ENCODE measurements at regions not wholly inside any gene's neighbourhood (a gene's known extent, or its start where the extent isn't known, plus 50 kb on each side); places are given as distances from the start of the nearest gene placed in this dataset.
A peak's percentile ranks its signal among the peaks of the same experiment; 100 is the strongest.

DNA sequence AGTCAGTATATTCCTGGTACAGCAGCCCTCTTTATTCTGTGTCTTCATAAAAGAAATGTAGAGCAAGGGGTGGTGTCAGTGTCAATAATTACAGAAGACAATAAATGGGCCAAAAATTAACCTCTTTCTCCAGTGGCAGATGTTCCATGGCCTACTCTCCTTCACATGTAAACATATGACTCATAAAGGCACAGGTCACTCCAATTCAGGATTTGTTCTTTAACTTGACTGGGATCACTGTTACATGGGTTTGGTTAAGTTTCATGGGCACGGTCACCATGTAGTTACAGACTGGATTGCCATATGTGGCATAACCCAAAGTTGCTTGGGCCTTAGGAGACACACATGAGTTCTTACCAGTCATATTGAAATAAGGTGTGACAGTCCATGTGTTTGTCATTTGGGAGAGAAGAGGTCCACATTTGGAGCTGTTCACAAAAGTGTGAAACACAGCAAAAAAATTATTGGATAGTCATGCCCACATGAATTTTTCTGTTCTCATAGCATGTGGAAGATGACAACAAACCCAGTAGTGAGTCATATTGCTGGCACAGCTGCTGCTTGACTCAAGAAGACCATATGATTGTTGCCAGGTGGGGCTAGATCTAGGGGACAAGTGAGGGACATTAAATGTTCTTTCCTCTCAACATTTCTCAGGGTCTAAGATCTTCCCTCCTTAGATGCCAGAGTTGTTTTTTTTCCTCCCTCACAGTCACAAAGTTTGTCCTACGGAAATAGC lies 68.1 kb upstream of the HTR2A start:
- no peak overlapping the region for H3K27ac ChIP-seq
- TF ChIP-seq CTCF (conservative IDR thresholded peaks at IDR 0.05) (no peak), ZFX (IDR thresholded peaks at IDR 0.05) (no peak)

DNA sequence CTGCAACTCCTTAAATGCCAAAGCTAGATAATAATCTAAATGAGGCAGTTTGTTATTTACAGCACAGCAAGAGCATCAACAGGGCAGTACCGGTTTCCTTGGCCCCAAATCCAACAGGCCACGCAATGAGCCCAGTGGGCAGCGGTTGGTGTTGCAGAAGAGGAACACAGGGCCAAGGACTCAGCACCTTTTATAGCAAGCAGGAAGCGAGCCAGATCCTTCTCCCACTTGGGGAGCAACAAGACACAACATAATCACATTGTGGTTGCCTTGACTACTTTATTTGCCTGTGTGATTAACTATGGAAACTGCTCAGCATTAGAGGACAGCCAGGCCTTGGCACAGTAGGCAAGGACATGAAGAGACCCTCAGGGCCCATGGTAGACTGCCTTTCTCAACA lies 67.1 kb upstream of the HTR2A start:
- H3K27ac ChIP-seq = no peak overlapping the region
- no peak for TF ChIP-seq CTCF (conservative IDR thresholded peaks at IDR 0.05)

GRCh38 chr13:46962281-46962941 lies 65.6 kb upstream of the HTR2A start:
- H3K27ac ChIP-seq = no peak overlapping the region
- TF ChIP-seq CTCF (conservative IDR thresholded peaks at IDR 0.05) = peak; percentile 45
- no peak for TF ChIP-seq ZFX (IDR thresholded peaks at IDR 0.05)

- no peak overlapping the region for H3K27ac ChIP-seq
- TF ChIP-seq ZFX (IDR thresholded peaks at IDR 0.05) (no peak), CTCF (conservative IDR thresholded peaks at IDR 0.05) (no peak)
Observed at GRCh38 chr13:46961719-46962118, 64.9 kb upstream of the HTR2A start.

- H3K27ac ChIP-seq = no peak overlapping the region
- TF ChIP-seq ZFX (IDR thresholded peaks at IDR 0.05) (no peak), CTCF (conservative IDR thresholded peaks at IDR 0.05) (no peak)
Observed at GRCh38 chr13:46953941-46954340, 57.1 kb upstream of the HTR2A start.

DNA sequence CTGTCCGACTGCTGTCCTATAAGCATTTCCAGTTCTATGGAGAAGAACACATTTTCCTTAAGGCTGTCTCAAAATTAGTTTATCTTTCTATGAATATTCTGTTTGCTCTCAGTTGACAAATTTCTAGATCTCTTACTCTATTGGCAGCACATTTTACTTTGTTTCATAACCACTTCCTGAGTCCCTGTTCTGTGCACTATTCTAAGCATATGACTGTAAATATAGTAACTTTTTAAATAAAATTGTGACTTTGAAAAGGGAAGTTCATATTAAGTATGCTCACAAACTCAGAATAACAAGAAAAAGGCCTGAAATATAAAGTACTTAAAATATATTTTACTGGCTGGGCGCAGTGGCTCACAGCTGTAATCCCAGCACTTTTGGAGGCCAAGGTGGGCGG lies 56.5 kb upstream of the HTR2A start:
- H3K27ac ChIP-seq = no peak overlapping the region
- TF ChIP-seq ZFX (IDR thresholded peaks at IDR 0.05) (no peak), CTCF (conservative IDR thresholded peaks at IDR 0.05) (no peak)

GRCh38 chr13:46951516-46951915 lies 54.7 kb upstream of the HTR2A start:
- TF ChIP-seq CTCF (conservative IDR thresholded peaks at IDR 0.05) (no peak), ZFX (IDR thresholded peaks at IDR 0.05) (no peak)
- H3K27ac ChIP-seq = no peak overlapping the region

All from C4-2B (cell line).